ENCODE measurements at regions not wholly inside any gene's neighbourhood (a gene's known extent, or its start where the extent isn't known, plus 50 kb on each side); places are given as distances from the start of the nearest gene placed in this dataset.
"Not testable (repeated sequence)": the region's sequence is repeated elsewhere in the genome, so short reads cannot be mapped to it uniquely, and the experiment has no call there.

- Histone ChIP-seq H3K27ac (ENCODE audit: low read depth, low read length, severe bottlenecking) (no peak overlapping the region), H3K9me3 (ENCODE audit: control insufficient read depth, low read length) (no peaks in the 10 kb centered on the region), H3K36me3 (ENCODE audit: control insufficient read depth, insufficient read depth, low read length) (no peaks in the 10 kb centered on the region), H3K4me1 (ENCODE audit: control insufficient read depth, insufficient read depth, low read length, poor library complexity, severe bottlenecking) (no peaks in the 10 kb centered on the region), H3K4me3 (ENCODE audit: extremely low read depth, insufficient read depth, low read length, poor library complexity, severe bottlenecking) (no peak overlapping the region)
- WGBS, 2 experiments (ENCODE audit: insufficient coverage in 2 of 2): no CpG with 5 or more reads among the region's 1 CpG
Measured at GRCh38 chr13:90912247-90912646, 435.2 kb upstream of the MIR17HG start.

- Histone ChIP-seq H3K27ac (ENCODE audit: low read depth, low read length, severe bottlenecking) (no peak overlapping the region), H3K9me3 (ENCODE audit: control insufficient read depth, low read length) (no peaks in the 10 kb centered on the region)
Measured at GRCh38 chr13:90918536-90918935, 429.0 kb upstream of the MIR17HG start.

DNA sequence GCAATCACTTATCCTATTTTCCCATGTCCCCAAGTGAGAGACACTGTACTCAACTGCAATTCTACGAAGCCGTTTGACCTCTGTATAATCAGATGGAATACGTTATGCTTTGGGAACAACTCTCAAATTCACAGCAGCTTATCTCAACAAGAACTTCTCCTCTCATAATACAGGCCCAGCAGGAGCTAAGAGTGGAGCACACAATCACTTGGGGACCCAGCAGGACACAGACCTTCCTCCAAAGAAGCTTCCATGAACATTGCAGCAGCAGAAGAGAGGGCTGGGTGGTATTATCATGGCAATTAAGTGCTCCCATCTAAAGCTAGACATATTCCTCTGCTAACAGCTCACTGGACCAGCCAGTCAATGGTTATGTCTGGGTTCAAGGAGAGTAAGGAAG is 428.3 kb upstream of the MIR17HG start:
- Histone ChIP-seq H3K36me3 (ENCODE audit: control insufficient read depth, insufficient read depth, low read length) (no peaks in the 10 kb centered on the region), H3K9me3 (ENCODE audit: control insufficient read depth, low read length) (no peaks in the 10 kb centered on the region), H3K4me3 (ENCODE audit: extremely low read depth, insufficient read depth, low read length, poor library complexity, severe bottlenecking) (no peak overlapping the region), H3K4me1 (ENCODE audit: control insufficient read depth, insufficient read depth, low read length, poor library complexity, severe bottlenecking) (no peaks in the 10 kb centered on the region), H3K27ac (ENCODE audit: low read depth, low read length, severe bottlenecking) (no peak overlapping the region)
- WGBS, 2 experiments (ENCODE audit: insufficient coverage in 2 of 2): 70 to 100% methylated on average over 2 of the region's 3 CpGs

More at GRCh38 chr13:90918536-90918935, 429.0 kb upstream of the MIR17HG start:
- Histone ChIP-seq H3K4me1 (ENCODE audit: control insufficient read depth, insufficient read depth, low read length, poor library complexity, severe bottlenecking) (no peaks in the 10 kb centered on the region), H3K4me3 (ENCODE audit: extremely low read depth, insufficient read depth, low read length, poor library complexity, severe bottlenecking) (no peak overlapping the region), H3K36me3 (ENCODE audit: control insufficient read depth, insufficient read depth, low read length) (no peaks in the 10 kb centered on the region)
- 71% methylated on average over 1 of the region's 2 CpGs; no CpG with 5 or more reads in 1 of the 2 experiments for WGBS, 2 experiments (ENCODE audit: insufficient coverage in 2 of 2)

DNA sequence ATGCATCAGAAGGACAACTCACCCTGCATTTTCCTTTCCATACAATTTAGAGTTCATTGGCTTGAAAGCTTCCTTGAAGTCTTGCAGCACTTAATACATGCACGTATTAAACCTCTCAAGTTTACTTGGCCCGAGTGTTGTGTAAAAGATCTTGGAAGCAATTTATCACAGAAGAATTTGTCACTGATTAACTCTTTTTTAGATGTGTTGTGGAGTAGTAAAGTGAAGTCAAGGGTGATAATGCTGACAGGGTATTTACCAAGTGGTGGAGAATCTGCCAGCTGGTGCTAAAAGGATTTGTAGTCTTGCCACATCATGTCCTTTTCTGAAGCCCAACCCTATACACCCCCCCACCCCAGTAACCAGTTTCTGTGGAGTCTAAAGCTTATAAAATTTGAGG is 421.0 kb upstream of the MIR17HG start:
- no peak overlapping the region for H3K27ac ChIP-seq (ENCODE audit: low read depth, low read length, severe bottlenecking)
- no peak overlapping the region for H3K4me3 ChIP-seq (ENCODE audit: extremely low read depth, insufficient read depth, low read length, poor library complexity, severe bottlenecking)
- H3K36me3 ChIP-seq (ENCODE audit: control insufficient read depth, insufficient read depth, low read length): no peaks in the 10 kb centered on the region
- WGBS, 2 experiments (ENCODE audit: insufficient coverage in 2 of 2): 60% methylated on average over 1 of the region's 2 CpGs; no CpG with 5 or more reads in 1 of the 2 experiments
- no peaks in the 10 kb centered on the region for H3K4me1 ChIP-seq (ENCODE audit: control insufficient read depth, insufficient read depth, low read length, poor library complexity, severe bottlenecking)
- H3K9me3 ChIP-seq (ENCODE audit: control insufficient read depth, low read length): no peaks in the 10 kb centered on the region

- H3K4me3 ChIP-seq (ENCODE audit: extremely low read depth, insufficient read depth, low read length, poor library complexity, severe bottlenecking): no peak overlapping the region
- WGBS, 2 experiments (ENCODE audit: insufficient coverage in 2 of 2): 84 to 100% methylated on average over 2 to 3 of the region's 7 CpGs
- H3K4me1 ChIP-seq (ENCODE audit: control insufficient read depth, insufficient read depth, low read length, poor library complexity, severe bottlenecking): no peaks in the 10 kb centered on the region
- no peaks in the 10 kb centered on the region for H3K9me3 ChIP-seq (ENCODE audit: control insufficient read depth, low read length)
- no peaks in the 10 kb centered on the region for H3K36me3 ChIP-seq (ENCODE audit: control insufficient read depth, insufficient read depth, low read length)
- no peak overlapping the region for H3K27ac ChIP-seq (ENCODE audit: low read depth, low read length, severe bottlenecking)
Measured at GRCh38 chr13:90928109-90928508, 419.4 kb upstream of the MIR17HG start.

DNA sequence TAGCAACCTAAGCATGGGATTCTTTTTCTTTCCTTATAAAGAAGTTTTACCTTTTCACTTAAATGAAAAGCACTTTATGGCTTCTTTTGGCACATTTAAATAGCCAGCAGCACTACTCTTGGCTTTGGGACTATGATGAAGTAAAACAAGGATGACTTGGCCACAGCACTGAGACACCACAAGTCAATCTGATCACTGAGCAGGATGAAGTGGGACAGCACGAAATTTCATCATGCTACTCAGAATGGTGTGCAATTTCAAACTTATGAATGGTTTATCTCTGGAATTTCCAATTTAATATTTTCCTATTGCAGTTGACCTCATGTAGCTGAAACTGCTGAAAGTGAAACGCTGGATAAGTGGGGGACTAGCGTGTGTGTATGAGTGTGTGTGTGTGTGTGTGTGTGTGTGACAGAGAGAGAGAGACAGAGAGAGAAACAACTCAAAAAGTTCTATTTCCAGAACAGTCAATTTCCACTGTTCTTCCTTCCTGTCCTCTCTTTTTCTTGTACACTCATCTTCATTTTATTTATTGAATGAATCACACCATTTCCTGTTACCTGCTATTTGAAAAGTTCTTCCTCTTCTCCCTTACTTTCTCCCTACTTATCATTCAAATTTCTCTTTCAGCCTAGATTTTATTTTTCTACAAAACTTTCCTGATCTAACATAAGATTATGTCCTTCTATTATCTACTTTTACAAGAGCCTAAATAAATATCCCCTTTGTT is 414.2 kb upstream of the MIR17HG start:
- 100% methylated on average over 1 of the region's 3 CpGs for WGBS, 2 experiments (ENCODE audit: insufficient coverage in 2 of 2)
- H3K9me3 ChIP-seq (ENCODE audit: control insufficient read depth, low read length): no peaks in the 10 kb centered on the region
- no peak overlapping the region for H3K27ac ChIP-seq (ENCODE audit: low read depth, low read length, severe bottlenecking)
- no peaks in the 10 kb centered on the region for H3K4me1 ChIP-seq (ENCODE audit: control insufficient read depth, insufficient read depth, low read length, poor library complexity, severe bottlenecking)
- H3K4me3 ChIP-seq (ENCODE audit: extremely low read depth, insufficient read depth, low read length, poor library complexity, severe bottlenecking): no peak overlapping the region
- no peaks in the 10 kb centered on the region for H3K36me3 ChIP-seq (ENCODE audit: control insufficient read depth, insufficient read depth, low read length)

DNA sequence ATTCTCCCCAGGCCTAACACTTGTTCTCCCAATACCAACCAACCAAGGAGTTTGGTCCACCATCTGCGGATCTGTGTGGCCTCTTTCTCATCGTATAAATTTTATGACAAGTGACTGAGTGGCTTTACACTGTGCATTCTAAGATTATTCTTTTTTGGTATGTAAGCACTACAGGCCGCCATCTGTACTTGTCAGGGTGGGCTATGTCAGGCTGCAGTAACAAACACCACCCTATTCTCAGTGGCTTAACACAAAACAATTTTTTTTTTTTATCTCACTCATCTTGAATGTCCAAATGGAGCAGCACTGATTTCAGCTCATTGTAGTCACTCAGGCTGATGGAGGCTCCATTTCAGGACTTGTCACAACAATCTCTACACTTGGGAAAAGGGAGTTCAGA is 412.7 kb upstream of the MIR17HG start:
- Histone ChIP-seq H3K9me3 (ENCODE audit: control insufficient read depth, low read length) (no peaks in the 10 kb centered on the region), H3K36me3 (ENCODE audit: control insufficient read depth, insufficient read depth, low read length) (no peaks in the 10 kb centered on the region), H3K4me3 (ENCODE audit: extremely low read depth, insufficient read depth, low read length, poor library complexity, severe bottlenecking) (no peak overlapping the region), H3K4me1 (ENCODE audit: control insufficient read depth, insufficient read depth, low read length, poor library complexity, severe bottlenecking) (no peaks in the 10 kb centered on the region), H3K27ac (ENCODE audit: low read depth, low read length, severe bottlenecking) (no peak overlapping the region)
- 89% methylated on average over 1 of the region's 3 CpGs; no CpG with 5 or more reads in 1 of the 2 experiments for WGBS, 2 experiments (ENCODE audit: insufficient coverage in 2 of 2)

DNA sequence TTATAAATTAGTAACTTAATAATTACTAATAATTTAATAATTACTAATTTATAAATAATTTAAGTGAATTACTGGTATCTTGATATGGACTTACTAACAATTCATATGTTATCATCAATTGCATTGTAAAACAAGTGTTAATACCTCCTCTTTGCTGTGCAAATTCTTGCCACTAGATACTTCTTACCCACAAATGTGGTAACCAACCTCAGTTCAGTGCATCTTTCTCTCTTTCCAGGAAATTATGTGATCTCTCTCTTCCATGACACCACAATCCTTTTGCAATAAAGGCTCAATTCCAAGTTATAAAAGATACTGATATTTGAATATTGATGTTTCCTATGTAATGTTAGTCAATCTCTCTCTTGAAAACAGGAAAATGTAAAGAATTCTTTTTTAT is 408.6 kb upstream of the MIR17HG start:
- Histone ChIP-seq H3K4me3 (ENCODE audit: extremely low read depth, insufficient read depth, low read length, poor library complexity, severe bottlenecking) (no peak overlapping the region), H3K27ac (ENCODE audit: low read depth, low read length, severe bottlenecking) (no peak overlapping the region), H3K9me3 (ENCODE audit: control insufficient read depth, low read length) (no peaks in the 10 kb centered on the region), H3K36me3 (ENCODE audit: control insufficient read depth, insufficient read depth, low read length) (no peaks in the 10 kb centered on the region), H3K4me1 (ENCODE audit: control insufficient read depth, insufficient read depth, low read length, poor library complexity, severe bottlenecking) (no peaks in the 10 kb centered on the region)

DNA sequence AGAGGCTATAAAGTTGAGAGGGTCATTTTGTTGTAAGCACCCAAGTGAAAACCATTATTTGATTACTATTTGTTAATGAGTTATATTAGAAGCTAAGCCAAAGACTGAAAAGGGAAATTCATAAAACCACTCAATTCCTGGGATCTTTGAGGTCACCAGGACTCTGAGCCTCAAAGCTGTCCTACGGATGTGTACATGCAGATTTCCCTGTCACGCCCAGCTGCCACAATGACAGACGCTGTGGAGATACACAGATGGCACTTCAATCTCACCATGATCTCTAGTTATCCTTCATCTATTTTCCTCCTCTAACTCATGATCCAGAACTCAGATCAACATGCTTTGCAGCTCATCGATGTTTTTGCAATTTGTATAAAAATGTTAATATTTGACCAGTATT is 403.5 kb upstream of the MIR17HG start:
- no peaks in the 10 kb centered on the region for H3K36me3 ChIP-seq (ENCODE audit: control insufficient read depth, insufficient read depth, low read length)
- H3K9me3 ChIP-seq (ENCODE audit: control insufficient read depth, low read length): no peaks in the 10 kb centered on the region
- WGBS, 2 experiments (ENCODE audit: insufficient coverage in 2 of 2): 86 to 100% methylated on average over 1 to 3 of the region's 4 CpGs
- H3K4me1 ChIP-seq (ENCODE audit: control insufficient read depth, insufficient read depth, low read length, poor library complexity, severe bottlenecking): no peaks in the 10 kb centered on the region
- no peak overlapping the region for H3K4me3 ChIP-seq (ENCODE audit: extremely low read depth, insufficient read depth, low read length, poor library complexity, severe bottlenecking)
- no peak overlapping the region for H3K27ac ChIP-seq (ENCODE audit: low read depth, low read length, severe bottlenecking)

- WGBS, 2 experiments (ENCODE audit: insufficient coverage in 2 of 2): no CpG with 5 or more reads among the region's 3 CpGs
- not testable (repeated sequence) for H3K36me3 ChIP-seq (ENCODE audit: control insufficient read depth, insufficient read depth, low read length); H3K4me1 ChIP-seq (ENCODE audit: control insufficient read depth, insufficient read depth, low read length, poor library complexity, severe bottlenecking); H3K9me3 ChIP-seq (ENCODE audit: control insufficient read depth, low read length); H3K27ac ChIP-seq (ENCODE audit: low read depth, low read length, severe bottlenecking); H3K4me3 ChIP-seq (ENCODE audit: extremely low read depth, insufficient read depth, low read length, poor library complexity, severe bottlenecking)
Measured at GRCh38 chr13:90945146-90945545, 402.3 kb upstream of the MIR17HG start.

DNA sequence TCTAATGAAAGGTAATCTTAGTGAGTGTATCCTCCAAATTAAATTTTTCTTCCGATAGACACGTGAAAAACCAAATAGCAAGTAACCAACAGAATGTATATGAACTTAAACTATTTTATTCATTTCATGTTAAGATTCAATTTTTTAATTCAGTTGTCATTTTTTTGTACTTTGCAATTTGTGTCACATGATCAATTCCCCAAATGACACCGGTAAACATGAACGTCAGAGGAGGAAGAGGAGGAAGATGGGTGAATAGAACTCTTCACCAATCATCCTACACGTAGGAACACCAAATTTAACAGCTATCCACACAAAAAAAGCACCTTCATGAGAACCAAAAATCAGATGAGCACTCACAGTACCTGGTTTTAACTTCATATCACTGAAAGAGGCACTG is 401.4 kb upstream of the MIR17HG start:
- H3K27ac ChIP-seq (ENCODE audit: low read depth, low read length, severe bottlenecking); H3K36me3 ChIP-seq (ENCODE audit: control insufficient read depth, insufficient read depth, low read length); H3K9me3 ChIP-seq (ENCODE audit: control insufficient read depth, low read length); H3K4me1 ChIP-seq (ENCODE audit: control insufficient read depth, insufficient read depth, low read length, poor library complexity, severe bottlenecking); H3K4me3 ChIP-seq (ENCODE audit: extremely low read depth, insufficient read depth, low read length, poor library complexity, severe bottlenecking): not testable (repeated sequence)
- no CpG with 5 or more reads among the region's 5 CpGs for WGBS, 2 experiments (ENCODE audit: insufficient coverage in 2 of 2)

Data from mesodermal cell (in vitro differentiated cells).